Hematopoietic multipotent progenitor cell (in vitro differentiated cells): ENCODE measurements at regions not wholly inside any gene's neighbourhood (a gene's known extent, or its start where the extent isn't known, plus 50 kb on each side); places are given as distances from the start of the nearest gene placed in this dataset.

ENCODE experiments used
- DNase-seq, 3 donors: peaks; one replicate each; pipeline ENCODE4 v3.0.0-alpha.2; 2011 to 2015; ENCODE audit warnings: low read depth in 2 of 3, low spot score in 2 of 3

GRCh38 chr3:102078401-102078800 lies 229.1 kb downstream of the NFKBIZ start:
- no peak for DNase-seq

DNA sequence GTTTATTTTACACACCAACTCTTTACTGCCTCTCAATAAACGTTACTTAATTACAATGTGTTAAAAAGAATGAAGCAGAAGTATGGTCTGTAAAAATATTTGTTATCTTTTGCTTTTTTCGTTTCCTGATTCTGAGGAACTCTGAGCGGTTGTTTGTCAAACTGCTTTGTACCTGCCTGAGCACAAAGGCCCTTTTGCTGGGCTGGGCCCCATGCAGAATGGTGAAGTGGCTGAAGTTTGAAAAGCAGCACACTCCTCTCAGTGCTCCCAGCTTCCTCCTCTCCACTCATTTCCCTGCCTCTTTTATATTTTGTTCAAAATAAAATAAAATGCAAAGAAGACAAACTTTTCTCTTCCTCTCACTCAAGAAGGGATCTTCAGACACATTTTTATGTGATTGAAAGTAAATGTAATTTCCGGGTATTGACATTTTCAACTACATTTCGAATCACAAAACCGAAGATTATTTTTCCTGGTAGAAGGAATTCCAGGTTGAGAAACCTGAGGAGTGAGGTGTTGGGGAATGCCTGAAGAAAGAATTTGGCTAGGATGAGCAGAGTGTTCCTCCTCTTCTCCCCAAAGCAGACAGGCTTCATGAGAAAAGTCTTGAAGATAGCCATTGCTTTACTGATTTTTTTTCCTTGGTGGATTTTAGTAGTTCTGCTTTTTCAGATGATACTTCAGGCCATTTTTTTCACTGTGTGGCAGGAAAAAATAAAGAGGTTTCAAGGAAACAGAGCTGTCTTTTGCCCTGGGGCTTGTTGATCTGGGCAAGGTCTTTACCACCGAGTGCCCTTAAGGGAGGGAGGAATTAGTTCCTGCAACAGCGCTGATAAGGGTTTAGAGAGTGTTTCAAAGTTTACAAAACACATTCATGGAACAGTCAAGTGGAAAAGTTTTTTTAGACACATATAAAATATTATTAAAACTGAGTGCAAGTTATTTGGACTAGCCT lies 229.8 kb downstream of the NFKBIZ start:
- peak in 2 of 3 donors; percentile 42 to 77 for DNase-seq

DNA sequence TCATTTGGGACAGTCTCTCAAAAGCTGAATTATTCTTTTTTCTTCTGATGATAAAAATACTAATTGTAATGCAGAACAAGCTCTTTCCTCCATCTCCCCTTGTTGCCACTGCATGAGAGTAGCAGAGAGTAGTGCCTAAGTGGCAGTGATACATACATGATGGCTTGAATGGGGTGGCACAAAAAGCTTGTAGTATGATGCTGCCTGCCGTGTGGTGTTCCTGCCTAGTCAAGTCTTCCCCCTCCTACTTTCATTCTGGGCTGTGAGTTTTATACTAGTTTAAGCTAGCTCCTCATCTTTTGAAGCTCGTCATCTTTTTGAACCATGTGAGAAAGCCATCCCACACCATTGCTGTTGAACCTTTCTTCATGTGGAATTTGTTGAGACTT lies 230.5 kb downstream of the NFKBIZ start:
- DNase-seq, result no peak

- DNase-seq, result peak in 1 of 3 donors; percentile 37
Observed at GRCh38 chr3:102081572-102082289, 232.4 kb downstream of the NFKBIZ start.

DNA sequence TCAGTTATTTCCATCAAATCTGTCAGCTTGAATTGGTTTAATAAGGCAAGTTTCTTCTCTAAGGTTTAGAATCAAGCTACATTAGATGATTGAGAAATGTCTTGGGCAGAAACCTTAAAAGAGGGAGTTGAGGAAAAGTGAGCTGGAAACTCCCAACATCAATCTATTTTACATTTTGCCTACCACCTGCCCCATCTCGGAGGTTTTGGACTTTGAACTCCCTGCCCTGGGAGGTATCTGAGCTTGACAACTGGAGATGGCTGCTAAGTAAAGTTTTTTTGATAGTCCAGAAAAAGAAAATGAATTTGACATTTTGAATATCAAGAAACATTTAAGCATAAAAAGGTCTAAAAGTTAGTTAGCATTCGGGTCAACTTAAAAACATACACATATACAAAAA lies 234.2 kb downstream of the NFKBIZ start:
- DNase-seq, result no peak

- DNase-seq, result no peak
Observed at GRCh38 chr3:102084006-102084405, 234.7 kb downstream of the NFKBIZ start.

GRCh38 chr3:102084704-102085103 lies 235.4 kb downstream of the NFKBIZ start:
- no peak for DNase-seq

DNA sequence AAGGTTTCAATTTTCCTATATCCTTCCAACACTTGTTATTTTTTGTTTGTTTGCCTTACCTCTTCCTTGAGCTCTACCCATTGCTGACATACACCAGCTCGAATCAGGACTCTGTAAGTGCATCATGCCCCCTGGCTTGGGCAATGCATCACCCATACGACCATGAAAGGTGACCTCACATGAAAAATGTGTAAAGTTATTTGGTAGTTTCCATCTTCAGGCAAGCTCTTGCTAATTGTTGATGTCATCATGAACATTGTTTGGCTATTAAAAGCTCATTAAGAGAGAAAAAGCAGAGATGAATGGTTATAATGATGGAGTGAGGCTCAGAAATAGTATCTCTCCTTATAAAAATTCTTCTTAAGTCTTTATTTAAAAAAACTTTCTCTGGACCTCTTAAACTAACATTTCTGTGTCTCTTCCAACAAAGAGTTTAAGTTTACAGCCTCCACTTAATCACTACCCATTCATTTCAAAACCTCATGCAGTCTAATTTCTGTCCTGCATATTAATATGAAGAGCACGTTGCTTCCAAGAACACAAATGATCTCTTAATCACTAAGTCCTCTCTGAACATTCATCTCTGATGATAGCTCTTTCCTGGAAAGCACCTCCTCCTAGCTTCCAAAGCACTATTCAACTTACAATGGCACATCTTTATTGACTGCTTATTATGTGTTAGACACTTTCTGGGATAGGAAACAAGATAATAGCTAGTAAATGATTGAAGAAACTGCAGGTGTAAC lies 236.3 kb downstream of the NFKBIZ start:
- no peak for DNase-seq

GRCh38 chr3:102087236-102087635 lies 237.9 kb downstream of the NFKBIZ start:
- no peak for DNase-seq

- DNase-seq, result no peak
Observed at GRCh38 chr3:102089239-102089638, 239.9 kb downstream of the NFKBIZ start.

- no peak for DNase-seq
Observed at GRCh38 chr3:102089904-102090720, 240.8 kb downstream of the NFKBIZ start.

DNA sequence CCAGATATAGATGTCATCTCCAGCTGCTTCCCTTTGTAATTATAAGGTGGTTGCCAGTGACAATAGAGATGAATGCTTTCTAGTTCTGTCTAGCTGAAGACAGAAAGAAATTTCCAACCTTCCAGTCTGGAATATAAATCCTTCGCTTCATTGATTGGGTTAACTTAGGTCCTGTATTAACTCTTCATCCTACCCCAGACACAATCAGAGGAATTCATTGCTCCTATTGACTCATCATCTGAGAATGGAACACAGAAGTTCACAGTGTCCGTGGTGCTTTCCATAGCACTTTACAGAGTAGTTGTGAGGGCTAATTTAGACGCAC lies 241.4 kb downstream of the NFKBIZ start:
- no peak for DNase-seq

GRCh38 chr3:102091358-102091757 lies 242.0 kb downstream of the NFKBIZ start:
- DNase-seq, result no peak

GRCh38 chr3:102092617-102093466 lies 243.5 kb downstream of the NFKBIZ start:
- DNase-seq, result peak in 2 of 3 donors; percentile 43 to 75

DNA sequence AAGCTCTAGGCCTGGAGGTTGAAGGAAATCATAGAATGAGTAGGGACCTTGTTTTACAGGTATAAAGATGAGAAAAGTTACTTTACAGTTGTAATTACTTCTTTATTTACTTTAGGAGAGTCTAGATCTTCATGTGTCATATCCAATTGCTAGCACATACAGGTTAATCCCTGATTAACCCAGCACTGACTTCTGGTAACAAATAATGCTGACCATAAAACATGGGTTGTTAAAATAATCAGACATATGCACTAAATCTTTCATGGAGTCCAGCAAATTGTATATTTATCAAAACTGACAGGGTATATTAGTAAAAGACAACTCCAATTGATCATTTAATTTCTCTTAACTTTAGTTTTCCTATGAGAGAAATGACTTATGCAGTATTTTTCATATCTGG lies 245.2 kb downstream of the NFKBIZ start:
- DNase-seq, result no peak

DNA sequence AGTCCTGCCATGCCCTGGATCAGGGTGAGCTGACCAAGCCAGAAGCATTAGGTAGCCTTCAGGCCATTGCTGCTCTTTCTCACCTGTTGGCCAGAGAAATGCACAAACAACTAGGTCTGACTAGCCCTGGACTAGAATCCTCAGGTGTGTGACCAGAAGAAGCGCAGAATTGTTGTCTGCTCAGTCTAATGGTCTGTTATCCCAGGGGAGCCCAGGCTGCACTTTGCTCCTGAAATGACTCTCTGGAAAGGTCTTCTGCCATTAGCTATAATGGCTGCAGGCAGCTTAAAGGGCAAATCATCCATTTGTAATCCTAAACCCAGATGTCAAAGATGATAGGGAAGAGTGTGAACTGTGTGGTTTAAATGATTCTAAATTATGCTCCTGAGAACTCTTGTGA lies 246.1 kb downstream of the NFKBIZ start:
- no peak for DNase-seq

- no peak for DNase-seq
Observed at GRCh38 chr3:102096066-102096465, 246.8 kb downstream of the NFKBIZ start.

- DNase-seq, result no peak
Observed at GRCh38 chr3:102098130-102098885, 249.0 kb downstream of the NFKBIZ start.

DNA sequence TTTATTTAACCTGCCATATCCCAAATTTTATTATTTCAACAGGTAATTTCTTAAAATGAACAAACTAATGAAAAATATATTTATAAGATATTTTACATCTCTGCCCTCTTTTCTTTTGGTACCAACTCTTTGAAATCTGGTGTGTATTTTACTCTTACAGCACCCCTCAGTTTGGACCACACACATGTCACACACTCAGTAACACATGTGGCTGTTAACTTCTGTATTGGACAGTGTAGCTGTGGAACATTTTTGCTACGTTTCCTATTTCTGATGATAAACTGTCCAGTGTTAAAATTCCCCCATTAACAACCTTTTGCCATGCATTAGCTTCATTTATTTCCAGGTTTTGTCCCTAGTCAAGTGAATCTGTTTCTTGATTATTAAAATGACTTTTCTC lies 250.6 kb downstream of the NFKBIZ start:
- no peak for DNase-seq
